Spleen (tissue), 11 donors: ENCODE measurements at regions not wholly inside any gene's neighbourhood (a gene's known extent, or its start where the extent isn't known, plus 50 kb on each side); places are given as distances from the start of the nearest gene placed in this dataset.

ENCODE experiments used
- DNase-seq: peaks from one replicate; pipeline ENCODE4 v3.0.0-alpha.2; 2020
- H3K27ac ChIP-seq, 8 donors: fragments of 200-600 bp; sonication (generic) in 7 of 8; 1 replicate in 4 of 8; 2 replicates in 4 of 8; pipeline versions ENCODE4 v1.5.0 to v1.8.0; 2016 to 2021; ENCODE audit warnings: inconsistent platforms in 4 of 8, mild to moderate bottlenecking in 4 of 8, moderate library complexity in 1 of 8
- H3K27me3 ChIP-seq, 7 donors: fragments of 200-600 bp; sonication (generic) in 6 of 7; replicated peaks in 1 of 7; 1 replicate in 4 of 7; 2 replicates in 3 of 7; pipeline versions ENCODE4 v1.5.0 to v1.8.0; 2016 to 2021; ENCODE audit warnings: inconsistent platforms in 3 of 7, mild to moderate bottlenecking in 1 of 7
- H3K36me3 ChIP-seq, 6 donors: fragments of 200-600 bp; sonication (generic) in 5 of 6; 1 replicate in 4 of 6; 2 replicates in 2 of 6; pipeline versions ENCODE4 v1.5.0 to v1.8.0; 2016 to 2021; ENCODE audit warnings: inconsistent platforms in 2 of 6
- H3K4me1 ChIP-seq, 6 donors: fragments of 200-600 bp; sonication (generic) in 5 of 6; 1 replicate in 3 of 6; 2 replicates in 3 of 6; pipeline versions ENCODE4 v1.5.0 to v1.8.0; 2016 to 2021; ENCODE audit warnings: inconsistent platforms in 3 of 6
- H3K4me3 ChIP-seq, 8 donors: fragments of 200-600 bp; sonication (generic) in 7 of 8; 1 replicate in 4 of 8; 2 replicates in 4 of 8; pipeline versions ENCODE4 v1.5.0 to v1.8.0; 2016 to 2021; ENCODE audit warnings: inconsistent platforms in 4 of 8, mild to moderate bottlenecking in 4 of 8, moderate library complexity in 2 of 8
- H3K9me3 ChIP-seq, 8 donors: fragments of 200-600 bp; sonication (generic) in 7 of 8; 1 replicate in 4 of 8; 2 replicates in 4 of 8; pipeline versions ENCODE4 v1.5.0 to v1.8.0; 2016 to 2021; ENCODE audit warnings: inconsistent platforms in 4 of 8
- POLR2A ChIP-seq, 3 donors: fragments of 450-650 bp; IDR thresholded peaks; one replicate each; pipeline ENCODE4 v1.5.1; 2017; ENCODE audit warnings: antibody characterized with exemption in 3 of 3, mild to moderate bottlenecking in 1 of 3
- POLR2AphosphoS5 ChIP-seq, 3 donors: sonication (generic); formaldehyde crosslinking; IDR thresholded peaks; one replicate each; pipeline ENCODE4 v1.5.1; 2017; ENCODE audit warnings: antibody characterized with exemption in 3 of 3
- WGBS, 5 donors: extraction: QIAGEN DNeasy Blood & Tissue Kit in 3 of 5; methylation state at CpG; one replicate each; pipeline versions ENCODE4 v1.1.5 to v1.1.7; 2013 to 2018; 5-methylcytosine and 5-hydroxymethylcytosine counted together
- intact Hi-C: fragments of 100-400 bp; cut with DNase I; formaldehyde crosslinking; loops from one replicate; pipeline ENCODE4 v1.15.0; 2023; ENCODE audit warnings: low total_unique reads
- TF ChIP-seq, protein P1 (sequence below), 11 experiments: fragments of 200-600 bp in 7 of 11; fragments of 450-650 bp in 4 of 11; sonication (generic) in 4 of 11; IDR thresholded peaks in 8 of 11; conservative IDR thresholded peaks in 3 of 11; 1 replicate in 7 of 11; 2 replicates in 4 of 11; pipeline versions ENCODE4 v1.4.0 to v1.8.0; 2016 to 2021; ENCODE audit warnings: antibody characterized with exemption in 11 of 11, inconsistent platforms in 4 of 11, mild to moderate bottlenecking in 1 of 11
- donor health status: healthy with polysubstance abuse.
- donor health status: DM: no; HTN: no; CAD: no; lungs with moderate emphysema.
- donor health status: DM: no; HTN: no; CAD: no.
- donor health status: Bipolar disorder and iron deficiency.
- donor health status: healthy.
- donor health status: DM: no; HTN: no; CAD: no.
- donor health status: DM: yes; HTN: yes; CAD: no.

DNA sequence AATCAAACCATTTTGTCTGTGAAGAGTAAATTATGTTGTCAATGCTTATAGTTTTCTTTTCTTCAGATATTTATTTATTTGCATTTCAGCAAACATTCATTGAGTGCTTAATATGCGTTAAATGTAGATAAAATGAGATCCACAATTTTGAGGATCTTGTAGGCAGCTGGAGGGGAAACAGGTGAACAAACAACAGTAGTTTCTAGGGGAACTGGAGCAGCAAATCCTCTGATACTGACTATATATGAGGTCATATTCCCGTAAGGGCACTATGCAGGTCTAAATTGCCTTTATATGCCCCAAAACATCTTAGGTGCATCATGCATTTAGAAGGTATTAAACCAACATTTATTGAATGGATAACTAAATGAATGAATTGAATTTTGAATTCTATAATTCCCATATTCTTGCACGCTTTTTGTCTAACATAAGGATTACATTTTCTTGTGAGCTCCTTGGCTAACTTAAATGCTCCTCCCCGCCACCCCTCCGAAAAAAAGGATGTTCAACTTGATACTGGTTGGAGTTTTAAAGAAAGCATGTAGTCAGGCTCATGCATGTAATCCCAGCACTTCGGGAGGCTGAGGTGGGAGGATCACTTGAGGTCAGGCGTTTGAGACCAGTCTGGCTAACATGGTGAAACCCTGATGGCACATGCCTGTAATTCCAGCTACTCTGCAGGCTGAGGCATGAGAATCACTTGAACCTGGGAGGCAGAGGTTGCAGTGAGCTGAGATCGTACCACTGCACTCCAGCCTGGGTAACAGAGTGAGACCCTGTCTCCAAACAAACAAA lies 299.8 kb downstream of the TMEM38B start:
- TF ChIP-seq POLR2AphosphoS5 (IDR thresholded peaks at IDR 0.05) (no peak), POLR2A (IDR thresholded peaks at IDR 0.05) (no peak)
- TF ChIP-seq, protein P1, sequence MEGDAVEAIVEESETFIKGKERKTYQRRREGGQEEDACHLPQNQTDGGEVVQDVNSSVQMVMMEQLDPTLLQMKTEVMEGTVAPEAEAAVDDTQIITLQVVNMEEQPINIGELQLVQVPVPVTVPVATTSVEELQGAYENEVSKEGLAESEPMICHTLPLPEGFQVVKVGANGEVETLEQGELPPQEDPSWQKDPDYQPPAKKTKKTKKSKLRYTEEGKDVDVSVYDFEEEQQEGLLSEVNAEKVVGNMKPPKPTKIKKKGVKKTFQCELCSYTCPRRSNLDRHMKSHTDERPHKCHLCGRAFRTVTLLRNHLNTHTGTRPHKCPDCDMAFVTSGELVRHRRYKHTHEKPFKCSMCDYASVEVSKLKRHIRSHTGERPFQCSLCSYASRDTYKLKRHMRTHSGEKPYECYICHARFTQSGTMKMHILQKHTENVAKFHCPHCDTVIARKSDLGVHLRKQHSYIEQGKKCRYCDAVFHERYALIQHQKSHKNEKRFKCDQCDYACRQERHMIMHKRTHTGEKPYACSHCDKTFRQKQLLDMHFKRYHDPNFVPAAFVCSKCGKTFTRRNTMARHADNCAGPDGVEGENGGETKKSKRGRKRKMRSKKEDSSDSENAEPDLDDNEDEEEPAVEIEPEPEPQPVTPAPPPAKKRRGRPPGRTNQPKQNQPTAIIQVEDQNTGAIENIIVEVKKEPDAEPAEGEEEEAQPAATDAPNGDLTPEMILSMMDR (IDR thresholded peaks at IDR 0.05 in 8 of 11, conservative IDR thresholded peaks at IDR 0.05 in 3 of 11) = no peak

GRCh38 chr9:105994970-105995369 lies 300.6 kb downstream of the TMEM38B start:
- WGBS, 5 donors = 65 to 94% (median 79%) methylated on average over 2 of the region's 2 CpGs
- no peaks in the 10 kb centered on the region for H3K36me3 ChIP-seq
- no peak for DNase-seq
- no peaks in the 10 kb centered on the region for H3K4me1 ChIP-seq
- H3K9me3 ChIP-seq = no peaks in the 10 kb centered on the region
- TF ChIP-seq POLR2AphosphoS5 (IDR thresholded peaks at IDR 0.05) (no peak), POLR2A (IDR thresholded peaks at IDR 0.05) (no peak)
- TF ChIP-seq, protein P1 (IDR thresholded peaks at IDR 0.05 in 8 of 11, conservative IDR thresholded peaks at IDR 0.05 in 3 of 11) = no peak
- intact Hi-C loops = no loop called here
- H3K4me3 ChIP-seq = no peak overlapping the region
- no peaks in the 10 kb centered on the region for H3K27me3 ChIP-seq
- H3K27ac ChIP-seq = no peak overlapping the region

More for the DNA sequence above, 299.8 kb downstream of the TMEM38B start:
- no peaks in the 10 kb centered on the region for H3K36me3 ChIP-seq
- 87 to 94% (median 91%) methylated on average over 8 of the region's 8 CpGs for WGBS, 5 donors
- H3K9me3 ChIP-seq = no peaks in the 10 kb centered on the region
- H3K4me1 ChIP-seq = no peaks in the 10 kb centered on the region
- no peak for DNase-seq
- H3K27ac ChIP-seq = no peak overlapping the region
- intact Hi-C loops = no loop called here
- H3K27me3 ChIP-seq = no peaks in the 10 kb centered on the region
- no peak overlapping the region for H3K4me3 ChIP-seq

DNA sequence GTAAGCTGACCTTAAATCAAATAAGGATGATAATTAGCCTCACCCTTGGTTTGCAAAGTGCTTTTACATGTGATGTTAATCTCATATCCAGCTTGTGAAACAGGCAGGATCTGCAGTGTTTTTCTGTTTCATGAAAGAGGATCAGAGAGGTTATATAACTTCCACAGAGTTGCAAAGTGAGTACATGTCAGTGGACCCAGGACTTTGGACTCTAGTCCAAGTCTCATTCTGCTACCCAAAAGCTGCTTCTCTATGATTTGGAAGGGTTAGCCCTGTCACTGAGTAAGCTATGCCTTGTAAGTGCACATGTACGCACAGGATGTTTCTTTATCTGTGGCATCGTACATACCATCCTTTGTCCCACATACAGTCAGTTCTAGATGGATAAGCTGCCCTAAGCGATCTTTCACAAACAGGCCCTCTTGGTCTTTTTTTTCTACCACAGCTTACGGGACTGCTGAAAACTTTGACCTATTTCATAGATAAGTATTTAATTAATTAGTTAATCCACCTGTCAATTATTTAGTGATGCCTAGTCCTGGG lies 322.9 kb downstream of the TMEM38B start:
- Histone ChIP-seq H3K9me3 (no peaks in the 10 kb centered on the region), H3K4me1 (no peaks in the 10 kb centered on the region), H3K36me3 (no peaks in the 10 kb centered on the region), H3K27me3 (no peaks in the 10 kb centered on the region), H3K4me3 (no peak overlapping the region), H3K27ac (no peak overlapping the region)
- WGBS, 5 donors = 90 to 99% (median 91%) methylated on average over 4 of the region's 4 CpGs
- TF ChIP-seq POLR2A (IDR thresholded peaks at IDR 0.05) (no peak), POLR2AphosphoS5 (IDR thresholded peaks at IDR 0.05) (no peak)
- TF ChIP-seq, protein P1 (IDR thresholded peaks at IDR 0.05 in 8 of 11, conservative IDR thresholded peaks at IDR 0.05 in 3 of 11) = no peak
- intact Hi-C loops = no loop called here
- no peak for DNase-seq

- Histone ChIP-seq H3K4me3 (no peak overlapping the region), H3K36me3 (no peaks in the 10 kb centered on the region), H3K4me1 (no peaks in the 10 kb centered on the region), H3K27me3 (no peaks in the 10 kb centered on the region), H3K9me3 (no peaks in the 10 kb centered on the region), H3K27ac (no peak overlapping the region)
- DNase-seq = no peak
- intact Hi-C loops = no loop called here
- TF ChIP-seq, protein P1 (IDR thresholded peaks at IDR 0.05 in 8 of 11, conservative IDR thresholded peaks at IDR 0.05 in 3 of 11) = no peak
- no peak for TF ChIP-seq POLR2A (IDR thresholded peaks at IDR 0.05)
- TF ChIP-seq POLR2AphosphoS5 (IDR thresholded peaks at IDR 0.05) = no peak
- WGBS, 5 donors = 58 to 68% (median 64%) methylated on average over 3 of the region's 3 CpGs
Measured at GRCh38 chr9:106019039-106019680, 324.8 kb downstream of the TMEM38B start.
